ENCODE measurements at regions not wholly inside any gene's neighbourhood (a gene's known extent, or its start where the extent isn't known, plus 50 kb on each side); places are given as distances from the start of the nearest gene placed in this dataset.
"Not testable (repeated sequence)": the region's sequence is repeated elsewhere in the genome, so short reads cannot be mapped to it uniquely, and the experiment has no call there.

GRCh38 chr15:20307137-20307536, 234.5 kb downstream of the GOLGA6L6 start:
- TF ChIP-seq, protein P1, sequence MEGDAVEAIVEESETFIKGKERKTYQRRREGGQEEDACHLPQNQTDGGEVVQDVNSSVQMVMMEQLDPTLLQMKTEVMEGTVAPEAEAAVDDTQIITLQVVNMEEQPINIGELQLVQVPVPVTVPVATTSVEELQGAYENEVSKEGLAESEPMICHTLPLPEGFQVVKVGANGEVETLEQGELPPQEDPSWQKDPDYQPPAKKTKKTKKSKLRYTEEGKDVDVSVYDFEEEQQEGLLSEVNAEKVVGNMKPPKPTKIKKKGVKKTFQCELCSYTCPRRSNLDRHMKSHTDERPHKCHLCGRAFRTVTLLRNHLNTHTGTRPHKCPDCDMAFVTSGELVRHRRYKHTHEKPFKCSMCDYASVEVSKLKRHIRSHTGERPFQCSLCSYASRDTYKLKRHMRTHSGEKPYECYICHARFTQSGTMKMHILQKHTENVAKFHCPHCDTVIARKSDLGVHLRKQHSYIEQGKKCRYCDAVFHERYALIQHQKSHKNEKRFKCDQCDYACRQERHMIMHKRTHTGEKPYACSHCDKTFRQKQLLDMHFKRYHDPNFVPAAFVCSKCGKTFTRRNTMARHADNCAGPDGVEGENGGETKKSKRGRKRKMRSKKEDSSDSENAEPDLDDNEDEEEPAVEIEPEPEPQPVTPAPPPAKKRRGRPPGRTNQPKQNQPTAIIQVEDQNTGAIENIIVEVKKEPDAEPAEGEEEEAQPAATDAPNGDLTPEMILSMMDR (IDR thresholded peaks at IDR 0.05): not testable (repeated sequence)
- not testable (repeated sequence) for TF ChIP-seq ZFX (IDR thresholded peaks at IDR 0.05; ENCODE audit: borderline replicate concordance)

All from 22Rv1 (cell line).